ENCODE measurements at regions not wholly inside any gene's neighbourhood (a gene's known extent, or its start where the extent isn't known, plus 50 kb on each side); places are given as distances from the start of the nearest gene placed in this dataset.
"Not testable (repeated sequence)": the region's sequence is repeated elsewhere in the genome, so short reads cannot be mapped to it uniquely, and the experiment has no call there.

DNA sequence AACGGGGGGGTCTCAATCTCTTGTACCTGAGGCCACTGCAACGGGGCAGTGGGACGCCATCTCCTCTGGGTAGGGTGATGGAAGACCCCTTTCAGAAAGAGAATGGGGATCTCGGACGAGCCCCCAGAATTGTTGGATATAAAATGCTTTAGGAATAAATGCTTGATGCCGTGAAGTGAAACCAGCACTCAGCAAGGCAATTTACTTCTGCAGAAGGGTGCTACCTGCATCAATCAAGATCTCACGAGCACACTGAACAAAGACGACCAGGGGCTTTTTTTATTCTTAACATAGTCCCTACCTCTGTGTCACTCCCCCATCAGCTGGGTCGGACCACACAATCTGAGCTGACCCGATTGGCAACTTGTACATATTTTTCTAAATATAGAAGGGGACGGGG is 203.6 kb upstream of the TBX18 start:
- Histone ChIP-seq H3K27ac (no peak overlapping the region), H3K4me3 (no peak overlapping the region), H3K4me1 (no peaks in the 10 kb centered on the region), H3K36me3 (ENCODE audit: insufficient read depth in 1 of 2, low read depth in 1 of 2) (no peaks in the 10 kb centered on the region), H3K9me3 (peaks cover 2% of the 10 kb centered on the region), H3K27me3 (ENCODE audit: insufficient read depth in 3 of 3, low read length in 2 of 3) (no peaks in the 10 kb centered on the region)
- intact Hi-C loops (cut with DNase I) = no loop called here
- DNase-seq = no peak
- TF ChIP-seq, protein P1, sequence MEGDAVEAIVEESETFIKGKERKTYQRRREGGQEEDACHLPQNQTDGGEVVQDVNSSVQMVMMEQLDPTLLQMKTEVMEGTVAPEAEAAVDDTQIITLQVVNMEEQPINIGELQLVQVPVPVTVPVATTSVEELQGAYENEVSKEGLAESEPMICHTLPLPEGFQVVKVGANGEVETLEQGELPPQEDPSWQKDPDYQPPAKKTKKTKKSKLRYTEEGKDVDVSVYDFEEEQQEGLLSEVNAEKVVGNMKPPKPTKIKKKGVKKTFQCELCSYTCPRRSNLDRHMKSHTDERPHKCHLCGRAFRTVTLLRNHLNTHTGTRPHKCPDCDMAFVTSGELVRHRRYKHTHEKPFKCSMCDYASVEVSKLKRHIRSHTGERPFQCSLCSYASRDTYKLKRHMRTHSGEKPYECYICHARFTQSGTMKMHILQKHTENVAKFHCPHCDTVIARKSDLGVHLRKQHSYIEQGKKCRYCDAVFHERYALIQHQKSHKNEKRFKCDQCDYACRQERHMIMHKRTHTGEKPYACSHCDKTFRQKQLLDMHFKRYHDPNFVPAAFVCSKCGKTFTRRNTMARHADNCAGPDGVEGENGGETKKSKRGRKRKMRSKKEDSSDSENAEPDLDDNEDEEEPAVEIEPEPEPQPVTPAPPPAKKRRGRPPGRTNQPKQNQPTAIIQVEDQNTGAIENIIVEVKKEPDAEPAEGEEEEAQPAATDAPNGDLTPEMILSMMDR (IDR thresholded peaks at IDR 0.05) = no peak
- 86 to 90% (median 90%) methylated on average over 11 of the region's 11 CpGs for WGBS, 3 donors
- no peak for ATAC-seq

GRCh38 chr6:84967389-84967788 is 203.0 kb upstream of the TBX18 start:
- Histone ChIP-seq H3K36me3 (ENCODE audit: insufficient read depth in 1 of 2, low read depth in 1 of 2) (no peaks in the 10 kb centered on the region), H3K4me3 (no peak overlapping the region), H3K4me1 (no peaks in the 10 kb centered on the region), H3K9me3 (peaks cover 2% of the 10 kb centered on the region), H3K27ac (no peak overlapping the region), H3K27me3 (ENCODE audit: insufficient read depth in 3 of 3, low read length in 2 of 3) (no peaks in the 10 kb centered on the region)
- ATAC-seq = no peak
- WGBS, 3 donors = 61 to 67% (median 66%) methylated on average over 7 of the region's 7 CpGs
- TF ChIP-seq, protein P1 (IDR thresholded peaks at IDR 0.05) = no peak
- DNase-seq = no peak
- intact Hi-C loops (cut with DNase I) = no loop called here

DNA sequence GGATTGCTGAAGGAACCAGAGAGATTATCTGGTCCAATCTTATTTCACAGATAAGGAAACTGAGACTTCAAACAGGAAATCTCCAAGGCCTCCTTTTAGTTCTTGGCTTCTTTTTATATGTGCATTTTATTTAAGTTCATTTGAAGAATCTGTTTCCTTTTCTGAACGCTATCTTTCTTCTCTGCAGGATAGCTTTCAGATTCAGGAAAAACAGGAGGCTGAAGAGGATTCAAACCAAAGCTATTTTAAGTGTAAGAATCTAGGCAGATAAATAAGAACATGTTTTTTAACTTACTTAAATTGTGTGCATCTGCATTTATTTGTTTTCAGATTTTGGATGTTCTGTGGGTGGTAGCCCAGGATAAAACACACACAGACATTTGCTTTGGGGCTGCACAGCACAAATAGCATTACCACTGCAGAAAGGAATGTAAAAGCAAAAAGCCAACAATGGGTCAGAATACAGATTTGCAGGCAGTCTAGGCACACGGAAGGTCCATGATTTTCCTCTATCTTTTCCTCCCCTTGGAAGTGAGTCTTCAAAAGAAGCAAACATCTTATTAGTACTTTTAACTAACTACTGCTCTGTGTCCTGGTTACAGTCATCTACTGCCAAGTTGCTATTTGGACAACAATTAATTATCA is 188.8 kb upstream of the TBX18 start:
- H3K27ac ChIP-seq = no peak overlapping the region
- DNase-seq = no peak
- H3K4me1 ChIP-seq = no peaks in the 10 kb centered on the region
- peaks cover 6% of the 10 kb centered on the region for H3K9me3 ChIP-seq
- TF ChIP-seq, protein P1 (IDR thresholded peaks at IDR 0.05) = no peak
- 28 to 31% (median 28%) methylated on average over 2 of the region's 2 CpGs for WGBS, 3 donors
- ATAC-seq = no peak
- no peaks in the 10 kb centered on the region for H3K27me3 ChIP-seq (ENCODE audit: insufficient read depth in 3 of 3, low read length in 2 of 3)
- no peak overlapping the region for H3K4me3 ChIP-seq
- intact Hi-C loops (cut with DNase I) = no loop called here
- H3K36me3 ChIP-seq (ENCODE audit: insufficient read depth in 1 of 2, low read depth in 1 of 2) = no peaks in the 10 kb centered on the region

DNA sequence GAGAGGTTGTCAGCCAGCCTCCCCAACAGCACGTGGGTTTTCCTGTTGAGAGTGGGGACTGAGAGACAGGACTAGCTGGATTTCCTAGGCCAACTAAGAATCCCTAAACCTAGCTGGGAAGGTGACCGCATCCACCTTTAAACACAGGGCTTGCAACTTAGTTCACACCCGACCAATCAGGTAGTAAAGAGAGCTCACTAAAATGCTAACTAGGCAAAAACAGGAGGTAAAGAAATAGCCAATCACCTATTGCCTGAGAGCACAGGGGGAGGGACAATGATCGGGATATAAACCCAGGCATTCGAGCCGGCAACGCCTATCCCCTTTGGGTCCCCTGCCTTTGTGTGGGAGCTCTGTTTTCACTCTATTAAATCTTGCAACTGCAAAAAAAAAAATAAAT is 180.5 kb upstream of the TBX18 start:
- H3K4me1 ChIP-seq; H3K27ac ChIP-seq; H3K36me3 ChIP-seq (ENCODE audit: insufficient read depth in 1 of 2, low read depth in 1 of 2); ATAC-seq; H3K4me3 ChIP-seq; H3K27me3 ChIP-seq (ENCODE audit: insufficient read depth in 3 of 3, low read length in 2 of 3); intact Hi-C loops (cut with DNase I); DNase-seq: not testable (repeated sequence)
- WGBS, 3 donors = 77 to 84% (median 79%) methylated on average over 7 of the region's 7 CpGs
- peaks cover 18% of the 10 kb centered on the region for H3K9me3 ChIP-seq

DNA sequence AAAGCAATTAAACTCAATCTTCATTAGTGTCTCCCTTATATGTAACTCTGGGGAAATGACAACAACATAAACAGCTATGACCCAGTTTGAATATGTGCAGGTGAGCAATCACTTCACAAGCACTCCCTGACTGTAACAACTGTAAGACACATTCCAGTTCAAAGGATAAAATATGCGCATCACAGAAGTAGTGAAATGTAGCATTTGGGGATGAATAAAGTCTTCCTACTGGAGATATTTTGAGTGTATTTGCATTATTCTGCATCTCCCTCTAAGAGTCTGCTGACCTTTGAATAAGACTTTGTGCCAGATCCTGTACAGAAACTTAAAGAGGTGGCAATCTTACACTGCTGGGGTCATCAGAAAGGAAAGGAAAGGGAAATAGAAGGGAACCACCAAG is 179.5 kb upstream of the TBX18 start:
- intact Hi-C loops (cut with DNase I) = no loop called here
- ATAC-seq (no peak), DNase-seq (no peak)
- Histone ChIP-seq H3K27me3 (ENCODE audit: insufficient read depth in 3 of 3, low read length in 2 of 3) (no peaks in the 10 kb centered on the region), H3K4me3 (no peak overlapping the region), H3K27ac (no peak overlapping the region), H3K4me1 (no peaks in the 10 kb centered on the region), H3K36me3 (ENCODE audit: insufficient read depth in 1 of 2, low read depth in 1 of 2) (no peaks in the 10 kb centered on the region), H3K9me3 (peaks cover 13% of the 10 kb centered on the region)
- 83 to 96% (median 95%) methylated on average over 1 of the region's 1 CpG for WGBS, 3 donors
- TF ChIP-seq, protein P1 (IDR thresholded peaks at IDR 0.05) = no peak

- H3K27ac ChIP-seq; ATAC-seq; H3K27me3 ChIP-seq (ENCODE audit: insufficient read depth in 3 of 3, low read length in 2 of 3); H3K36me3 ChIP-seq (ENCODE audit: insufficient read depth in 1 of 2, low read depth in 1 of 2); H3K9me3 ChIP-seq; H3K4me3 ChIP-seq; H3K4me1 ChIP-seq; DNase-seq; intact Hi-C loops (cut with DNase I): not testable (repeated sequence)
These were observed 177.2 kb upstream of the TBX18 start for GRCh38 chr6:84941609-84942008.
